GM21619 (cell line): ENCODE measurements at regions not wholly inside any gene's neighbourhood (a gene's known extent, or its start where the extent isn't known, plus 50 kb on each side); places are given as distances from the start of the nearest gene placed in this dataset.
A peak's percentile ranks its signal among the peaks of the same experiment; 100 is the strongest.
"Not testable (repeated sequence)": the region's sequence is repeated elsewhere in the genome, so short reads cannot be mapped to it uniquely, and the experiment has no call there.

Experiments used
- ATAC-seq: cut with Tn5 transposase; IDR thresholded peaks from one replicate; pipeline ENCODE4 v1.9.1; 2021; ENCODE audit not compliant: unreplicated experiment

- no peak for ATAC-seq
Measured at GRCh38 chr15:96209285-96209735, 121.2 kb upstream of the NR2F2 start.

- no peak for ATAC-seq
Measured at GRCh38 chr15:96213045-96213444, 117.5 kb upstream of the NR2F2 start.

- ATAC-seq, result no peak
Measured at GRCh38 chr15:96213896-96214295, 116.6 kb upstream of the NR2F2 start.

GRCh38 chr15:96216481-96216880 is 114.0 kb upstream of the NR2F2 start:
- not testable (repeated sequence) for ATAC-seq

- ATAC-seq, result no peak
Measured at GRCh38 chr15:96217983-96218382, 112.5 kb upstream of the NR2F2 start.

- ATAC-seq, result no peak
Measured at GRCh38 chr15:96218623-96219455, 111.7 kb upstream of the NR2F2 start.

- ATAC-seq, result no peak
Measured at GRCh38 chr15:96219681-96220080, 110.8 kb upstream of the NR2F2 start.

- no peak for ATAC-seq
Measured at GRCh38 chr15:96220657-96221056, 109.8 kb upstream of the NR2F2 start.

- no peak for ATAC-seq
Measured at GRCh38 chr15:96222981-96223380, 107.5 kb upstream of the NR2F2 start.

GRCh38 chr15:96223939-96224338 is 106.6 kb upstream of the NR2F2 start:
- ATAC-seq, result no peak

GRCh38 chr15:96225642-96226259 is 104.7 kb upstream of the NR2F2 start:
- no peak for ATAC-seq

GRCh38 chr15:96230526-96231181 is 99.8 kb upstream of the NR2F2 start:
- no peak for ATAC-seq

- ATAC-seq, result no peak
Measured at GRCh38 chr15:96232335-96232734, 98.2 kb upstream of the NR2F2 start.

GRCh38 chr15:96234109-96234892 is 96.2 kb upstream of the NR2F2 start:
- peak; percentile 62 for ATAC-seq

GRCh38 chr15:96237002-96237401 is 93.5 kb upstream of the NR2F2 start:
- no peak for ATAC-seq

GRCh38 chr15:96242761-96243160 is 87.7 kb upstream of the NR2F2 start:
- ATAC-seq, result no peak

- ATAC-seq, result no peak
Measured at GRCh38 chr15:96243701-96244100, 86.8 kb upstream of the NR2F2 start.

- ATAC-seq, result no peak
Measured at GRCh38 chr15:96245252-96245651, 85.2 kb upstream of the NR2F2 start.

GRCh38 chr15:96246057-96246456 is 84.4 kb upstream of the NR2F2 start:
- ATAC-seq, result no peak

GRCh38 chr15:96247621-96248305 is 82.7 kb upstream of the NR2F2 start:
- no peak for ATAC-seq

- no peak for ATAC-seq
Measured at GRCh38 chr15:96252148-96252547, 78.4 kb upstream of the NR2F2 start.
